Upper lobe of left lung (tissue), 4 donors: ENCODE measurements at regions not wholly inside any gene's neighbourhood (a gene's known extent, or its start where the extent isn't known, plus 50 kb on each side); places are given as distances from the start of the nearest gene placed in this dataset.

Experiments used
- EP300 ChIP-seq, 4 donors: sonication (generic); formaldehyde crosslinking; IDR thresholded peaks; one replicate each; pipeline ENCODE4 v1.5.1; 2017; ENCODE audit warnings: antibody characterized with exemption in 4 of 4, control low read depth in 2 of 4
- POLR2A ChIP-seq, 4 donors: fragments of 450-650 bp; IDR thresholded peaks; one replicate each; pipeline ENCODE4 v1.5.1; 2016 to 2017; ENCODE audit warnings: antibody characterized with exemption in 4 of 4, mild to moderate bottlenecking in 2 of 4
- POLR2AphosphoS5 ChIP-seq, 2 donors: sonication (generic); formaldehyde crosslinking; IDR thresholded peaks; one replicate each; pipeline ENCODE4 v1.5.1; 2017; ENCODE audit warnings: antibody characterized with exemption in 2 of 2
- TF ChIP-seq, protein P1 (sequence below), 6 experiments: fragments of 450-650 bp in 4 of 6; fragments of 200-600 bp in 2 of 6; sonication (generic) in 2 of 6; IDR thresholded peaks; one replicate each; pipeline ENCODE4 v1.5.1; 2016 to 2019; ENCODE audit warnings: antibody characterized with exemption in 6 of 6

DNA sequence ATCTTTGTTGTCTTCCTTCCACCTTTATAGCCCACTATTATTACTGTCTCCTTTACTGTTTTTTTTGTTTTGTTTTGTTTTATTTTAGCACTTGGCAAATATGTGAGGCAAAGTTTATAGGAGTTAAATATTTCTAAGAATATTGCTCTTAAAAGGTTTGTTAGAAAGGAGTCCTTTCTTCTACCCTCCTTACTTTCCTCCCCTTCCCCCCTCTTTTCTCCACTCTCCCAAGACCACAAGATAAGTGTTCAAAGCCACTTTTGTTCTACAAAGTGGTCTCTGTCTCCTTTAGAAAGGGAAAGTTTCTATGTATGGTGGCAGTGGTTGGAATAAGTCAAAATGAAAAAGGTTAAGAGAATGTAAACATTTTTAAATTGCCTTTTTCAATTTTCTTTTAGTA lies 130.7 kb upstream of the TSC22D2 start:
- no peak for TF ChIP-seq POLR2AphosphoS5 (IDR thresholded peaks at IDR 0.05)
- TF ChIP-seq, protein P1, sequence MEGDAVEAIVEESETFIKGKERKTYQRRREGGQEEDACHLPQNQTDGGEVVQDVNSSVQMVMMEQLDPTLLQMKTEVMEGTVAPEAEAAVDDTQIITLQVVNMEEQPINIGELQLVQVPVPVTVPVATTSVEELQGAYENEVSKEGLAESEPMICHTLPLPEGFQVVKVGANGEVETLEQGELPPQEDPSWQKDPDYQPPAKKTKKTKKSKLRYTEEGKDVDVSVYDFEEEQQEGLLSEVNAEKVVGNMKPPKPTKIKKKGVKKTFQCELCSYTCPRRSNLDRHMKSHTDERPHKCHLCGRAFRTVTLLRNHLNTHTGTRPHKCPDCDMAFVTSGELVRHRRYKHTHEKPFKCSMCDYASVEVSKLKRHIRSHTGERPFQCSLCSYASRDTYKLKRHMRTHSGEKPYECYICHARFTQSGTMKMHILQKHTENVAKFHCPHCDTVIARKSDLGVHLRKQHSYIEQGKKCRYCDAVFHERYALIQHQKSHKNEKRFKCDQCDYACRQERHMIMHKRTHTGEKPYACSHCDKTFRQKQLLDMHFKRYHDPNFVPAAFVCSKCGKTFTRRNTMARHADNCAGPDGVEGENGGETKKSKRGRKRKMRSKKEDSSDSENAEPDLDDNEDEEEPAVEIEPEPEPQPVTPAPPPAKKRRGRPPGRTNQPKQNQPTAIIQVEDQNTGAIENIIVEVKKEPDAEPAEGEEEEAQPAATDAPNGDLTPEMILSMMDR (IDR thresholded peaks at IDR 0.05), result no peak
- TF ChIP-seq EP300 (IDR thresholded peaks at IDR 0.05), result no peak
- TF ChIP-seq POLR2A (IDR thresholded peaks at IDR 0.05), result no peak
